ENCODE measurements at regions not wholly inside any gene's neighbourhood (a gene's known extent, or its start where the extent isn't known, plus 50 kb on each side); places are given as distances from the start of the nearest gene placed in this dataset.

DNA sequence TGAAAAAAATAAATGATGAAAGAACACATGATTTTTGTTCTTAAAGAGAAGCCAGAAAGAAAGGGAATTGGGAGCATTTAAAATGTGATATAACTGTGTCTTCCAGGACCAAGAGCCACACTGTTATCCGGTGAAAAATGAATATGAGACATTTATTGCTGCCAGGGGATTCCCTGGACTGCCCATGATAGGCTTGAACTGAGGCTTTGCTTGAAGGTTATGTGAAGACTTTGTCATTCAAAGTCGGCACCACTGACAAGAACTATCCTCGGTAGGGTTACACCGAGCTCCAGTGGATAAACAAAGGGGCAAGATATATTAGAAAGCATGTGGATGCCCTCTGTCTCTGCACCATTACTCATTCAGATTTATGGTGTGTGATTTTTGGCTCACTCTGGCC is 125.4 kb upstream of the MINDY3 start:
- ATAC-seq, result no peak
- Histone ChIP-seq H3K36me3 (no peaks in the 10 kb centered on the region), H3K9me3 (no peaks in the 10 kb centered on the region), H3K27ac (no peak overlapping the region), H3K4me3 (no peak overlapping the region), H3K27me3 (no peaks in the 10 kb centered on the region), H3K4me1 (no peaks in the 10 kb centered on the region)
- TF ChIP-seq, protein P1, sequence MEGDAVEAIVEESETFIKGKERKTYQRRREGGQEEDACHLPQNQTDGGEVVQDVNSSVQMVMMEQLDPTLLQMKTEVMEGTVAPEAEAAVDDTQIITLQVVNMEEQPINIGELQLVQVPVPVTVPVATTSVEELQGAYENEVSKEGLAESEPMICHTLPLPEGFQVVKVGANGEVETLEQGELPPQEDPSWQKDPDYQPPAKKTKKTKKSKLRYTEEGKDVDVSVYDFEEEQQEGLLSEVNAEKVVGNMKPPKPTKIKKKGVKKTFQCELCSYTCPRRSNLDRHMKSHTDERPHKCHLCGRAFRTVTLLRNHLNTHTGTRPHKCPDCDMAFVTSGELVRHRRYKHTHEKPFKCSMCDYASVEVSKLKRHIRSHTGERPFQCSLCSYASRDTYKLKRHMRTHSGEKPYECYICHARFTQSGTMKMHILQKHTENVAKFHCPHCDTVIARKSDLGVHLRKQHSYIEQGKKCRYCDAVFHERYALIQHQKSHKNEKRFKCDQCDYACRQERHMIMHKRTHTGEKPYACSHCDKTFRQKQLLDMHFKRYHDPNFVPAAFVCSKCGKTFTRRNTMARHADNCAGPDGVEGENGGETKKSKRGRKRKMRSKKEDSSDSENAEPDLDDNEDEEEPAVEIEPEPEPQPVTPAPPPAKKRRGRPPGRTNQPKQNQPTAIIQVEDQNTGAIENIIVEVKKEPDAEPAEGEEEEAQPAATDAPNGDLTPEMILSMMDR (IDR thresholded peaks at IDR 0.05), result no peak
- no peak for DNase-seq
- intact Hi-C loops (cut with DNase I), result no loop called here

DNA sequence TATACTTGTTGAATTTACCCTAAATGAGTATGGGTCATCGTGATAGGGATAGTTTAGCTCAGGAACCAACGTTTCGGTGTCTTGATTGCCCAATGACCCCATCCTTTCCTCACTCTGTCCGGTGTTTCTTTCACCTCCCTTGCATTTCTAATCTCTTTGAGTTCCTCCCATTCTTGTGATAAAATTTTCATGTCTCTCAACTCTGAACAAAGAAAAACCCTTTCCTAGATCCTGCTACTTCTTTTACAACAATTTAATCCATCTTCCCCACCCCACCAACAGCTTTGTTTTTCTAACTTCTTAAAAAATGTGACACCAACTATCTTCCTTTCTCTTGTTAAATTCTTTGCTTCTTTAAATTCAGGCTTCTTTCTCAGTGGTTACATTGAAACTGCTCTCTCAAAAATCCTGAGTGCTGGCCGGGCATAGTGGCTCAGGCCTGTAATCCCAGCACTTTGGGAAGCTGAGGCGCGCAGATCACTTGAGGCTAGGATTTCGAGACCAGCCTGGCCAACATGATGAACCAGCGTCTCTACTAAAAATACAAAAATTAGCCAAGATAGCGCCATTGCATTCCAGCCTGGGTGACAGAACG is 130.3 kb upstream of the MINDY3 start:
- intact Hi-C loops (cut with DNase I), result no loop called here
- no peak overlapping the region for H3K4me3 ChIP-seq
- no peaks in the 10 kb centered on the region for H3K36me3 ChIP-seq
- no peaks in the 10 kb centered on the region for H3K4me1 ChIP-seq
- TF ChIP-seq, protein P1 (IDR thresholded peaks at IDR 0.05), result no peak
- ATAC-seq (no peak), DNase-seq (no peak)
- H3K9me3 ChIP-seq, result no peaks in the 10 kb centered on the region
- H3K27me3 ChIP-seq, result no peaks in the 10 kb centered on the region
- no peak overlapping the region for H3K27ac ChIP-seq

DNA sequence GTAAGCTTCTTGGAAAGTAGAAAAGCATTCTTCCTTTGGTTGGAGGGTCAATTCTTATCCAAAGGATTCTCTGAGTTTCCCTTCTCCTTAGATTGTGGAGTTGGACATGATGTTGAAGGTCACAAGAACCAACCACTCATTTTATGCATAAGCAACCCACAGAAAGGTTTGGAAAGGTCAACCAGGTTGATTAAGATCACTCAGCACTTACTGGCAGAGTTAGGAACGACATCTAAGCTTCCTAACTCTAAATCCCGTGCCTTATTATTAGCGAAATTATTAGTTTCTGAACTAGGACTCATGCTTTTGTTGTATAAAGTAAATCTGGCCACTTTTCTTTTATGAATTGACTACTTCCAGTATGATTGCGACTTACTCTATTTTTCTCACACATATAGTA is 137.0 kb upstream of the MINDY3 start:
- ATAC-seq, result no peak
- intact Hi-C loops (cut with DNase I), result no loop called here
- no peaks in the 10 kb centered on the region for H3K36me3 ChIP-seq
- H3K4me3 ChIP-seq, result no peak overlapping the region
- no peaks in the 10 kb centered on the region for H3K4me1 ChIP-seq
- H3K27ac ChIP-seq, result no peak overlapping the region
- H3K9me3 ChIP-seq, result no peaks in the 10 kb centered on the region
- DNase-seq, result no peak
- TF ChIP-seq, protein P1 (IDR thresholded peaks at IDR 0.05), result no peak
- H3K27me3 ChIP-seq, result no peaks in the 10 kb centered on the region

DNA sequence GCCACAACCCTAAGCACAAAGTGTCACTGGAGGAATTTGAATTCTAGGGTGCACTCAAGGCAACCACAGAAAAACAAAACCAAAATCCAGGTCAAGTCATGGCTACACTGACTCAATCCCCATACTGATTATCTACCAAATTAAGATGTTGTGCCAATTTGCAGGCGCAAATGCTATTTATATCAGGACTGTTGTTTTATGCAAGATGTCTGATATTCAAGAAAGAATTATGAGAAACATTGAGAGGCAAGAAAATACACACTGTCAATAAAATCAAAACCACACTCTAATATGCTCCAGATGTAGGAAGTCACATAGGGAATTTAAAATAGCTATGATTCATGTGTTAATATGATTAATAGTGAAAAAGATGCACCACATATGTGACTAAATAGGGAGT is 141.3 kb upstream of the MINDY3 start:
- intact Hi-C loops (cut with DNase I), result no loop called here
- H3K36me3 ChIP-seq, result no peaks in the 10 kb centered on the region
- no peak overlapping the region for H3K27ac ChIP-seq
- no peaks in the 10 kb centered on the region for H3K27me3 ChIP-seq
- DNase-seq (no peak), ATAC-seq (no peak)
- H3K4me3 ChIP-seq, result no peak overlapping the region
- H3K4me1 ChIP-seq, result no peaks in the 10 kb centered on the region
- TF ChIP-seq, protein P1 (IDR thresholded peaks at IDR 0.05), result no peak
- no peaks in the 10 kb centered on the region for H3K9me3 ChIP-seq

DNA sequence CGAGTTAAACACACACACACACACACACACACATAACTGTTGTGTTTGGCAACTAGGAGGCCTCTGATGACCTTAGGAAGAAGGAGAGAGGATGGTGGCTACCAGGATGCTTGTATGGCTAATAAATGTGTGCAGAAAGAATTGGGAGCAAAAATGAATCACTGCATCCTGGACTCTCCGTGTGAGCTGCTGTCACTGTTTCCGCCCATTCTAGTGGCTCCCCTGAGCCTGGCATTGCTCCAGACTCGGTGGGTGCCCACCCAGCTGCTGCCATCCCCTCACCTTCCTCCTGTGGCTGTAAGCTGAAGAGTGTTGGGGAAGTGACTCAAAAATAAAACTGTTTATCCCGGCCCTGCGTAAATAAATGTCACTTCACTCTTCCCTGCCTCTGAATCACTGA is 149.5 kb upstream of the MINDY3 start:
- no peak overlapping the region for H3K27ac ChIP-seq
- no peak overlapping the region for H3K4me3 ChIP-seq
- ATAC-seq, result no peak
- no peaks in the 10 kb centered on the region for H3K27me3 ChIP-seq
- intact Hi-C loops (cut with DNase I), result no loop called here
- H3K9me3 ChIP-seq, result no peaks in the 10 kb centered on the region
- H3K36me3 ChIP-seq, result no peaks in the 10 kb centered on the region
- H3K4me1 ChIP-seq, result no peaks in the 10 kb centered on the region
- DNase-seq, result no peak
- TF ChIP-seq, protein P1 (IDR thresholded peaks at IDR 0.05), result no peak

DNA sequence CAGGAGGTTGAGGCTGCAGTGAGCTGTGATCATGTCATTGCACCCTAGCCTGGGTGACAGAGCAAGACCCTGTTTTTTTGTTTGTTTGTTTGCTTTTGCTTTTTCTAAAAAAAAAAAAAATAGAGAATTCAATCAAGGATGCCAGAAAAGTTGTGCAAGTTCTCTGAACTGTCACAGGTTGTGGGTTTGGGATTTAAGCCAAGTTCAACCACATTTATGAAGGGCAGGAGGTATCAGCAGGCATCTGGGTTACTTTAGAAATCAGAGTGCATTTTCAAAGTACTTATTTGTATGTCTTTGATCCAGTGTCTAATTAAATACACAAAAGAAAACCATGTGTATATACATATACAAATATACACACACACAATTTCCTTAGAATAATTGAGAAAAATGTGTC is 151.2 kb upstream of the MINDY3 start:
- DNase-seq (no peak), ATAC-seq (no peak)
- intact Hi-C loops (cut with DNase I), result no loop called here
- H3K4me1 ChIP-seq, result no peaks in the 10 kb centered on the region
- TF ChIP-seq, protein P1 (IDR thresholded peaks at IDR 0.05), result no peak
- H3K4me3 ChIP-seq, result no peak overlapping the region
- H3K36me3 ChIP-seq, result no peaks in the 10 kb centered on the region
- H3K9me3 ChIP-seq, result no peaks in the 10 kb centered on the region
- H3K27ac ChIP-seq, result no peak overlapping the region
- H3K27me3 ChIP-seq, result no peaks in the 10 kb centered on the region
